Astrocyte (in vitro differentiated cells and primary cell): ENCODE measurements at regions not wholly inside any gene's neighbourhood (a gene's known extent, or its start where the extent isn't known, plus 50 kb on each side); places are given as distances from the start of the nearest gene placed in this dataset.

Source experiments
- CTCF ChIP-seq: IDR thresholded peaks from 2 replicates; pipeline ENCODE4 v1.5.1; 2011; ENCODE audit warnings: low read depth, mild to moderate bottlenecking, inconsistent platforms, low read length, moderate library complexity; ENCODE audit not compliant: insufficient read depth
- EZH2 ChIP-seq: IDR thresholded peaks from 2 replicates; pipeline ENCODE4 v1.6.1; 2012; ENCODE audit warnings: mild to moderate bottlenecking, low read length, inconsistent platforms; ENCODE audit not compliant: insufficient read depth

GRCh38 chr3:89787485-89787884 lies 680.1 kb downstream of the EPHA3 start:
- no peak for TF ChIP-seq CTCF
- TF ChIP-seq EZH2: no peak
